ENCODE measurements at regions not wholly inside any gene's neighbourhood (a gene's known extent, or its start where the extent isn't known, plus 50 kb on each side); places are given as distances from the start of the nearest gene placed in this dataset.

DNA sequence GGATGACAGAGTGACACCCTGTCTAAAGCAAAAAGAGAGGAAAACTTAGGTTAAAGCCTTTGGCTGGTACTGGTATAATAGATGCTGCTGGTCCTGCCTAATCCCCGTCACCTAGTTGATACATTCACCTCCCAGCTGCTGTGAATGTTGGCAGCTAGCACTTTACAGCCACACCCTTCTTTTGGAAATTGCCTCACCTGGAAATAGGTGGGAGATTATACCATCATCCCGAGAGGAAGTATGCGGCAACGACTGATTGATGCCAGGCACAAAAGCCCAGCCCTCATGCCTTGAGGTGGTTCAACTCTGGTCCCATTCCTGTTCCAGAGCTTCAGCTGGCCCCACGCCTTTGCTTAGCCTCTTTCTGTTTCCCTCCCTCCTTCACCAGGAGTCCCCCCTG is 53.2 kb upstream of the SIAH1 start:
- no peak for DNase-seq

DNA sequence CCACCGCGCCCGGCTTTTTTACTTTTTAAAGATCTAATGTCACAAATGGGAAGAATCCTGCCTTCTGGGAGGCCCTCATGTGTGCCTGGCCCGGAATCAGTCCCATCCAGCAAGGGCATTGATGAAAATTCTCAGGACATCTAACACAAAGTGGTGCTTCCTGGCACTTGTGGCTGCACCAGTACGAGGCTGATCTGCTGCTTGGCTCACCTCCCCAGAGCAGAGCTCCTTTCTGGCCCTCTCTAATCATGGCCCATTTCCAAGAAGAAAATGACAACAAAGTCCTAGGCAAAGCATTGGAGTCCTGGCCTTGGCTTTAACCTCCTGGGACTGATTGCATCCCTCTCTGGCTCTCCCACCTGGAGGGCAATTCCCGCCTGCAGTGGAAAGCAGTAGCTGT is 50.7 kb upstream of the SIAH1 start:
- no peak for DNase-seq

DNA sequence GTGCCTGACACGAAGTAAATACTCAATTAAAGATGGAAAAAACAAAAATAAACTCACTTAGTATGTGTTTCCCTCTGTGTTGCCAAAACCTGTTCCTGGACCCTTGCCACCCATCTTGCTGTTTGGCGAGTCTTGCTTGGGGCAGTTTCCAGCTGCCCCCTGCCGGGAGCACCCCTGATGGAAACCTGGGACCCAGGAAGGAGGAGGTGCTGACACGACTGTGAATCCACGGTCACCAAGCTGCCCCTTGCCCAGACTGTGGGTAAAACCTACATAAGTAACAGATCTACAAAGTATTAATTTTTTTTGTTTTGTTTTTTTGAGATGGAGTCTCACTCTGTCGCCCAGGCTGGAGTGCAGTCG is 50.1 kb upstream of the SIAH1 start:
- DNase-seq, result no peak

All from right lung (tissue), 2 donors.